T-helper 9 cell (primary cell): ENCODE measurements at regions not wholly inside any gene's neighbourhood (a gene's known extent, or its start where the extent isn't known, plus 50 kb on each side); places are given as distances from the start of the nearest gene placed in this dataset.
"Not testable (repeated sequence)": the region's sequence is repeated elsewhere in the genome, so short reads cannot be mapped to it uniquely, and the experiment has no call there.

Source experiments
- DNase-seq: peaks from one replicate; pipeline ENCODE4 v3.0.0-alpha.2; 2020

GRCh38 chr2:147600646-147601045 is 244.2 kb upstream of the ACVR2A start:
- no peak for DNase-seq

DNA sequence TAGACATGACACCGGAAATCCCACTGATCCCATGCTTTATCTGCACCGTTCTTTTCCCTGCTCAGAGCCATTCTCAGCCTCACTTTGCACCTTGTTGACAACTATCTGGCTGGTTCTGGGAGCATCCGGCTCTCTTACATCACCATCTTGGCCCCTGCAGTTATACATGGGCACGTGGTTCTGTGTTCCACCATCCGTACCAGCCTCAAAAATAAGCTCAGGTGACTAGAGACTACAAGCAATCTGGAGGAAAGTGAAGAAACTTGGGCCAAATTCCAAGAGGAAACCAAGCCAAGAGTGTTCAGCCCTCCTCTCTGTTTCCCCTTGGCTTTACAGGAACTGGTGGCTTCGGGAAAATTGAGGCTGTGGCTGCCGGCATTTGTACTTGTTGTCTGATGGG is 244.6 kb upstream of the ACVR2A start:
- no peak for DNase-seq

DNA sequence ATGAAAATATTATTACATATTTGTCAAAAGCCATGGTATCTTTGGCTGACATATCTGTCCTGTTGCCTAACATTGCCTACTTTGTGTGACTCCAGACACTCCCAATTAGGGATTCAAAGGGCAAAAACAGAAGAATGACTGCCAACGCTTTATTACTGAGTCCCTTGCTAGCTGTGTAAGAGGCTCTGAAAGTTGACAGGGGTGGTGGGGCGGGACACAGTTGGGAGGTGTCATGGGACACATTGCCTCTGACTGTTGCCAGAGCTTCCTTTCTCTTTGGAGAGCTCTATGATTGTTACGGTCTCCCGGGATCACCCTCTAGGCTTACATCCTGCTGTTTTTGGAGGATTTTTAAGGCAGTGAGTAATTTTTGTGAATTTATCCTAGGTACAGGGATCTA is 249.6 kb upstream of the ACVR2A start:
- no peak for DNase-seq

- no peak for DNase-seq
Observed at GRCh38 chr2:147594038-147594437, 250.8 kb upstream of the ACVR2A start.

DNA sequence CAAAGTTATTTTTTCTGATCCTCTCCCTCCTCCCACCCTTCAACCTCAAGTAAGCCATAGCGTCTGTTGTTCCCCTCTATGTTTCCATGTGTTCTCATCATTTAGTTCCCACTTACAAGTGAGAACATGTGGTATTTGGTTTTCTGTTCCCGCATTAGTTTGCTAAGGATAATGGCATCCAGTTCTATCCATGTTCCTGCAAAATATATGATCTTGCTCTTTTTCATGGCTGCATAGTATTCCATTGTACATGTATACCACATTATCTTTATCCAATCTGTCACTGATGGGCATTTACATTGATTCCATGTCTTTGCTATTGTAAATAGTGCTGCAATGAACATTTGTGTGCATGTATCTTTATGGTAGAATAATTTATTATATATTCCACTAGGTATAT is 252.0 kb upstream of the ACVR2A start:
- DNase-seq, result not testable (repeated sequence)

- DNase-seq, result no peak
Observed at GRCh38 chr2:147589127-147589526, 255.7 kb upstream of the ACVR2A start.

DNA sequence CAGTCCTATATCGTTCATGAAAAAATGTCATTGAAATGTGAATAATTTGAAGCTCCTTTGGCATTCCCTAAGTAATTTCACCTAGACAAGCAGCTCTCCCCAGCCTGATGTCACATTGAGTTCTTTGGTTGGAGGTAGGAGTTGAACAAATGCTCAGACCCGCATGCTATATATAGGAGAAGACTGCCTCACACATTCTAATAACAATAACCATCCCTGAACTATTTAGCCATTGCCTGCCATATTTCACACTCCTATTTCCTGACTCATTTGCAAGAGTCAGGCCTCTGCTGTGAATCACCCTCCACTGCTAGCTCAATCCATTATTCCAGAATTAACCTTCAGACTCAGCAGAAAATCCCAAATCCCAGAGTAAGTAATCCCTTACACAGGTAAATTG is 256.6 kb upstream of the ACVR2A start:
- no peak for DNase-seq

DNA sequence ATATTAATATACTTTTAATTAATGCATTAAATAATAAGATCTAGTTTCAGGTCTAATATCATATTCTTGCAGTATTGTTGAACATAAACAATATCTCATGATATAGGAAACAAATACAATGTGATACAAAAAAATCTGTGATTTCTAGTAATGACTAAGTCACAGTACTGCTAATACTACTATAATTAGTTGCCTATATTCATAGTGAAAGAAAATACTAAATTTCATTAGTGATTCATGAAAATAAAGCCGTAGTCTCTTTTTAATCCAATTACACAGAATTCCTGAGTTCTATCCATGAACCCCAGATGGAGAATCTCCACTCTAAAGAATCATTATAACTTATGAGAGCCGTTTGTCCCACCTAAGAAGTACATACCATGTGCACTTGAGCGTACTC is 266.3 kb upstream of the ACVR2A start:
- no peak for DNase-seq

DNA sequence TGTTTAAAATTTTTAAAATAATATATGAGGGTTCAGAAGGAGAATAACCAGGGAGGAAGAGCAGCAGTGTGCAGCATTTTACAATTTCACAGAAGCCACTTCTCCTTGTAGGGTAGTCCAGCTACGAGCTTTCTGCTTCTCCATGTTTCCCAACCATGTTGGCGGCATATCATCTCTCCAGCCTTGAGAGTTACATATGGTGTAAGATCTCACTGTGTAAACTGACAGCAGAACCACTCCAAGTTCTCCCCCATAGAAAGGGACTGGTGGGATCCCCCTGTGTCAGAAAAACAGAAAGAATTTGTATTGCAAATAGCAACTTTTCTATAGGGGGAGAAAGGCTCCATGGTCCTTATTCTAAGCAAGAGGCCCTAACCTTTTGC is 266.8 kb upstream of the ACVR2A start:
- no peak for DNase-seq

DNA sequence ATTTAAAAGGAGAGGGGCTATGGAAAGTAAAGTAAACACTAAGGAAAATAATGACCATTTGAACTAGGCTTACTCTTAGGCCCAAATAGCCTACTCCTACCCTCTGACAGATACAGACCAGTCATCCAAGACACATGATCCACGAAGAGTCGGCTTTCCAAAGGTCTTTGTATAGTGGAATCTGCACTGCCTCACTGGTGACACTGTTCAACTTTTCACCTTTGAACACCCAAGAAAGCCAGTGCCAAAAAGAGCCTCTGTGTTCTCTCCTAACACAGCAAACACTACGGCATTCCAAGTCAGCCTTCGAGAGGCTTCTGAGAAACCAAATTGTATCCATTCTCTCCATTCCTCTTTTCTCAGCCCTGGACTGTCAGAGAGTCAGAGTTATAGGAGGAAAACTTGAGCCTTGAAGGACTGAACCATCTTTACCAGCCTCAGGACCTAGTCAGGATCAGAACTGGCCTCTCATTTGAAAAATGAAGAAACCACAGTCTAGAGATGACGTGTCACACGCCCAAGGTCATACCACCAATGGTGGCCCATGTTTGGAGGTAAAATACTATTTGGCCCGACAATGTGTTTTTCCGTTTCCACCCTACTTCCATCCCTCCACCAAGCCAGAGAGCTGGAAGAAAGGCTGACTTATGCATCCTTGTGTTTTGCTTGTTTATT is 267.4 kb upstream of the ACVR2A start:
- DNase-seq, result no peak

DNA sequence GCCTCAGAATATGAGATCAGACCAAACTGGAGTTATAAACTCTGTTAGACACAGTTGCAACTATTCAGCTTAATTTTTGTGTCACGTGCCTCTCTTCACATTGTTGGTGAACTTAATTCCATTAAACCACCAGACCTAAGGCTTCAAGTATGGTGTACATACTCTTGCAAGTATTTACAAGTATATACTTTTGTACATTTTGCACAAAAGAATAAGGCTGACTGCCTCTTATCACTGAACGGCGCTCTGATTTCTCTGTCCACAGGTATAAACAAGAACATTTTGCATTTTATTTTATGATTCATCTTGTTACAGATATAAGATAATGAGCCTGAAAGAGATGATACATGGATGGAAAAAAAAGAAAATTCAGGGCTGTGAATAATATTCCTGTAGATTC is 269.7 kb upstream of the ACVR2A start:
- DNase-seq, result no peak

DNA sequence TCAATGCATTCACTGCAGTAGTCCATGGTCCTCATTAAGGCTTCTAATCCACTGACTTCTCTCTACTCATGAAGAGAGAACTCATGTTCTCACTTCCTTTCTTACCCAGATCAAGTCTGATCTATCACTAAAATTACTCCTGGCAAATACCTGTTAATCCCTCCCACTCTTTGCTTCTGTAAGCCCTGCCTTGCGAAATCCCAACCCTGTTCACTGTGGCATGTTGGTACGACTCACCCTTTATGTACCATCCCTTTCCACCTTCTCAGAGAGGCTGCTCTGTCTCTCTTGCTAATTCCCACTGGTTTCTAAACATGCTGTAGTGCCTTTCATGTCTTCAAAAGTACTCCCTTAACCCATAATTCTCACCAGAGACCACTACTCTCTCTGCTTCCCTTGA is 272.2 kb upstream of the ACVR2A start:
- DNase-seq, result no peak

- no peak for DNase-seq
Observed at GRCh38 chr2:147569426-147569825, 275.4 kb upstream of the ACVR2A start.

DNA sequence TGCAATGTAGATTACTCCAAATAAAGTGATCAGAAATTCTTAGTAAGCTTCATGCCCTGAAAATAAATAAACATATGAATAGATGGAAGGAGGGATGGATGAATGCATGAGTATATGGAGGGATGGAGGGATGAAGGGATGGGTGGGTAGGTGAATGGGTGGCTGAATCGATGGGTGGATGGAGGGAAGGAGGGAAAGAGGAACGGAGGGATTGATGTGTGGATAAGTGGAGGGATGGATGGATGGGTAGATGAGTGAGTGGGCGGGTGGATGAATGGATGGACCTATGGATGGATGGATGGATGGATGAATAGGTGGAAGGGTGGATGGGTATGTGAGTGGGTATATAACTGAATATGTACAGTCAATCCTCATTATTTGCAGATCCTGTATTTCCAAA is 276.7 kb upstream of the ACVR2A start:
- DNase-seq, result no peak

DNA sequence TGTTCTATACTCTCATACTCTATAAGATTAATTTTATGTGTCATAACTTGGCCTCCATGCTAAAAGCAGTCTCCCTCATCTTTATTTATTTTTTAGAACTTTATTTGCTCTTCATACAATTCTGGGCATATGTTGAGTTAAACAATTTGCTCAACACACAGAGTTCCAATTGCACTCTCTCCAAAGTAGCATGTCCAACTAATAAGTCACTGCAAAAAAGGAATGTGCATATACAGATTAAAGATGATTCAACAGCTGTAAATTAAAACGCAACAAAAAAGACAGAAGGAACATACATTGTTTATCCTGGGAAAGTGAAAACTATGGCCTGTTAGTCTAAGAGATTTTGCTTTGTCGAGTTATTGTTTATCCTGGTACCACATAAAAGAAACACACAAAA is 277.7 kb upstream of the ACVR2A start:
- no peak for DNase-seq

- no peak for DNase-seq
Observed at GRCh38 chr2:147560810-147561535, 283.9 kb upstream of the ACVR2A start.

DNA sequence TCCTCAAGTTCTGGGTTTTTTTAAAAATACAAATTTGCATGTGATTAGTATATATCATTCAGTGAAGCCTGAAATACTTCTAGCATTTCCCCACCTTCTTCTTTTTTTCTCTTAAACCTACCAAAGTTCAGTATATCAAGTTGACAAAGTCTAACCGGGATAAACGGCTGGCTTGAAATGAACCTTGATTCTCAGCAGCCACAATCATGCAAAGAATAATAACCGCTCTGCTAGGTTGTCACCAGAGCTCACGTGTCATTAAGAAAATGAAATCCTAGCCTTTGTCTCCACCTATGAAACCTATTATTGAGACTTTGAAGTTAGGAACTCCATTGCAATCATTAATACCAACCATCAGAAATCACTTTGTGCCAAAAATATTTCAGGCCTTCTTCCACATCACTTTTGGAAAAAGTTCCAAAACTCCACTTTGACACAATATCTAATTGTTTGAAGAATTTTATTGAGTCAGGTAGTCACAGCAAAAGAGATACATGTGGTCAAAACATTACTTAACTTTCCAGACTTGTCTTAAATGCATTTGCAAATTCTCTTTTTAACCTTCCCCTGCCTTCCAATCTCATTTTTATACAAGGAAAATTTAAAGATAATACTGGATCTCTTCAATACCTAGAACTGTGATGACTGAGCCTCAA is 285.6 kb upstream of the ACVR2A start:
- DNase-seq, result no peak

- DNase-seq, result no peak
Observed at GRCh38 chr2:147558620-147559019, 286.2 kb upstream of the ACVR2A start.

- no peak for DNase-seq
Observed at GRCh38 chr2:147554521-147555107, 290.2 kb upstream of the ACVR2A start.

GRCh38 chr2:147553775-147554271 is 291.0 kb upstream of the ACVR2A start:
- no peak for DNase-seq

DNA sequence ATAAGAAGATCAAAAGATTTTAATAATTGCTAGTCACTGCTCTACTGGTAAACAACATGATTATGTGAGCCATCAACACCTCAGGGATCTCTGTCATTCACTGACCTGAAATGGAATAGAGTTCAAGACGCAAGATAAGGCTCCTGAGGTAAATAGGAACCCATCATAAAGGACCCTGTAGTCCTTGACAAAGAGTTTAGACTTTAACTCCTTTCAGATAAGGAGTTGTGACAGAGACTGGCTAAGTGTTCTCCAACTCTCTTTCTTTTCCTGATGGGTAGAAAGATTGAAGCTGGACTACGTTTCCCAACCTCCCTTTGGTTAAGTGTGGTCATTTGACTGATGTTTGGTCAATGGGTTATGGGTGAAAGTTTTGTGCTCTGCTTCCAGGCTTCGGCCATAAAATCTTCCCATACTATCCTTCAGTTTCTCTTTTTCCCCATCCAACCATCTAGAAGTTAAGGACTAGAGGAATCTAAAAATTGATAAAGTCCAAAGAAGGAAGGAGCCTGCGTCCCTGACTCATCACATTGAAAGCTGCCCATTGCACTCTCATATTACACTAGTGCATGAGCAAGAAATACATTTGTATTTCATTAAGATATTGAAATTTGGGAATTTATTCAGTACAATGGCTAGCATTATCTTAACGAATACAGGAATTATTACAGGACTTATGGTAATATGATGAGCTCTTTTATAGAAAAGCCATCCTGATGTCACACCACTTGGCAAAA is 293.7 kb upstream of the ACVR2A start:
- DNase-seq, result no peak

- no peak for DNase-seq
Observed at GRCh38 chr2:147549054-147549453, 295.8 kb upstream of the ACVR2A start.

DNA sequence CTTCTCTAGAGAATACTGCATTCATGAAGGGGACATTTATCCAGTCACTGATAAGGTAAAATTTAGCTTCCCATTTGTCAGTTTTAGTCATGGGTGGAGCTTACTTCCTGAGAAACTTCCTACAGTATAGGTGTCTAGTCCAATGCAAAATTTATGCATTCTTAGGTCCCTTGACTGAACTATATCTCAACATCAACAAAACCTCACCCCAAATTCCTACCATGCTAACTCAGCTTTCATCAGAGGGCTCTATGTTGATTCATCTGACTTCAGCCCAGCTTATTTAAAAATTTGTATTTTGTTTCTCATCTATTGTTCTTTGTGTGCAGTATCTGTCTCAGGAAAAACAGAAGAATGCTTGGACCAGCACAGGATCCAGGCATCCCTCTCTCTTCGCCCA is 296.4 kb upstream of the ACVR2A start:
- no peak for DNase-seq
